Panc1 (cell line): ENCODE measurements at regions not wholly inside any gene's neighbourhood (a gene's known extent, or its start where the extent isn't known, plus 50 kb on each side); places are given as distances from the start of the nearest gene placed in this dataset.
"Not testable (repeated sequence)": the region's sequence is repeated elsewhere in the genome, so short reads cannot be mapped to it uniquely, and the experiment has no call there.

Experiments used
- ATAC-seq: fragments of 200-7000 bp; cut with Tn5 transposase; 2 replicates; pipeline ENCODE4 v1.9.1; 2020; ENCODE audit warnings: mild to moderate bottlenecking, moderate library complexity
- BruUV-seq: library from RNA; stranded (reverse); fragments of 400-500 nt; replicated peaks from 2 replicates; lab custom pipeline; 2021; lab: Mats Ljungman, UMichigan
- CTCF ChIA-PET: fragments of 300-600 bp; sonication (Branson Sonifier 250); formaldehyde crosslinking; loops from one replicate; lab custom pipeline; 2022; ENCODE audit warnings: antibody characterized with exemption; lab: Charles Lee
- POLR2A ChIA-PET: fragments of 300-600 bp; sonication (Branson Sonifier 250); formaldehyde crosslinking; loops from one replicate; lab custom pipeline; 2022; ENCODE audit warnings: antibody characterized with exemption; lab: Charles Lee
- DNase-seq: peaks from one replicate; pipeline ENCODE4 v3.0.0-alpha.2; 2010; ENCODE audit warnings: low read depth, low spot score
- H3K27ac ChIP-seq: 2 replicates; pipeline ENCODE4 v1.5.1; 2011; ENCODE audit warnings: mild to moderate bottlenecking, low read length, inconsistent platforms
- H3K27me3 ChIP-seq: fragments of 200-500 bp; sonication (Bioruptor generic); 2 replicates; pipeline ENCODE4 v1.6.0; 2014; ENCODE audit warnings: low read length, inconsistent platforms; ENCODE audit not compliant: control insufficient read depth, insufficient read depth
- H3K36me3 ChIP-seq: fragments of 200-500 bp; sonication (Bioruptor generic); 2 replicates; pipeline ENCODE4 v1.5.1; 2014; ENCODE audit warnings: inconsistent platforms, mild to moderate bottlenecking, low read length, moderate library complexity; ENCODE audit not compliant: control insufficient read depth, insufficient read depth
- H3K4me1 ChIP-seq: 2 replicates; pipeline ENCODE4 v1.5.1; 2011; ENCODE audit warnings: inconsistent platforms, mild to moderate bottlenecking, low read length, moderate library complexity; ENCODE audit not compliant: control insufficient read depth, insufficient read depth
- H3K4me3 ChIP-seq, 2 experiments: 2 replicates each; pipeline ENCODE4 v1.5.1; 2011 to 2012; ENCODE audit warnings: low read depth in 2 of 2, low read length in 2 of 2, mild to moderate bottlenecking in 2 of 2, inconsistent platforms in 1 of 2, moderate library complexity in 1 of 2
- H3K9me3 ChIP-seq: fragments of 200-500 bp; sonication (Bioruptor generic); 2 replicates; pipeline ENCODE4 v1.5.1; 2014; ENCODE audit warnings: low read depth, mild to moderate bottlenecking, inconsistent platforms, low read length, moderate library complexity; ENCODE audit not compliant: control insufficient read depth, insufficient read depth
- CTCF ChIP-seq: fragments of 450-650 bp; IDR thresholded peaks from 2 replicates; pipeline ENCODE4 v1.5.1; 2017; ENCODE audit warnings: mild to moderate bottlenecking
- POLR2AphosphoS5 ChIP-seq: IDR thresholded peaks from 2 replicates; pipeline ENCODE4 v1.6.1; 2012; ENCODE audit warnings: mild to moderate bottlenecking, low read depth, low read length, moderate library complexity
- SIN3A ChIP-seq: IDR thresholded peaks from 2 replicates; pipeline ENCODE4 v1.6.1; 2012; ENCODE audit warnings: low read depth, mild to moderate bottlenecking, low read length, moderate library complexity, borderline replicate concordance; ENCODE audit not compliant: insufficient read depth
- TCF7L2 ChIP-seq: IDR thresholded peaks from 2 replicates; pipeline ENCODE4 v1.6.1; 2011; ENCODE audit warnings: mild to moderate bottlenecking, low read depth, low read length, inconsistent platforms
- in situ Hi-C: cut with HindIII; loops from 2 replicates; pipeline ENCODE4 v1.10.0; 2016; ENCODE audit warnings: low sequenced_read_pairs, low pct_unique_long_range_greater_than_20kb
- intact Hi-C: fragments of 100-400 bp; cut with micrococcal nuclease; formaldehyde crosslinking; loops from one replicate; pipeline ENCODE4 v1.10.0; 2022; ENCODE audit not compliant: unreplicated experiment
- TF ChIP-seq, protein P1 (sequence below), 2 experiments: IDR thresholded peaks; 2 replicates each; pipeline ENCODE4 v1.6.1; 2011 to 2012; ENCODE audit warnings: low read depth in 2 of 2, control low read depth in 1 of 2, low read length in 1 of 2, mild to moderate bottlenecking in 1 of 2, moderate library complexity in 1 of 2; ENCODE audit not compliant: insufficient read depth in 1 of 2

- ChIA-PET POLR2A (no interaction called here), CTCF (no interaction called here)
- no peak overlapping the region for H3K4me3 ChIP-seq
- no peaks in the 10 kb centered on the region for H3K9me3 ChIP-seq
- TF ChIP-seq TCF7L2 (no peak), SIN3A (no peak), POLR2AphosphoS5 (no peak)
- TF ChIP-seq, protein P1, sequence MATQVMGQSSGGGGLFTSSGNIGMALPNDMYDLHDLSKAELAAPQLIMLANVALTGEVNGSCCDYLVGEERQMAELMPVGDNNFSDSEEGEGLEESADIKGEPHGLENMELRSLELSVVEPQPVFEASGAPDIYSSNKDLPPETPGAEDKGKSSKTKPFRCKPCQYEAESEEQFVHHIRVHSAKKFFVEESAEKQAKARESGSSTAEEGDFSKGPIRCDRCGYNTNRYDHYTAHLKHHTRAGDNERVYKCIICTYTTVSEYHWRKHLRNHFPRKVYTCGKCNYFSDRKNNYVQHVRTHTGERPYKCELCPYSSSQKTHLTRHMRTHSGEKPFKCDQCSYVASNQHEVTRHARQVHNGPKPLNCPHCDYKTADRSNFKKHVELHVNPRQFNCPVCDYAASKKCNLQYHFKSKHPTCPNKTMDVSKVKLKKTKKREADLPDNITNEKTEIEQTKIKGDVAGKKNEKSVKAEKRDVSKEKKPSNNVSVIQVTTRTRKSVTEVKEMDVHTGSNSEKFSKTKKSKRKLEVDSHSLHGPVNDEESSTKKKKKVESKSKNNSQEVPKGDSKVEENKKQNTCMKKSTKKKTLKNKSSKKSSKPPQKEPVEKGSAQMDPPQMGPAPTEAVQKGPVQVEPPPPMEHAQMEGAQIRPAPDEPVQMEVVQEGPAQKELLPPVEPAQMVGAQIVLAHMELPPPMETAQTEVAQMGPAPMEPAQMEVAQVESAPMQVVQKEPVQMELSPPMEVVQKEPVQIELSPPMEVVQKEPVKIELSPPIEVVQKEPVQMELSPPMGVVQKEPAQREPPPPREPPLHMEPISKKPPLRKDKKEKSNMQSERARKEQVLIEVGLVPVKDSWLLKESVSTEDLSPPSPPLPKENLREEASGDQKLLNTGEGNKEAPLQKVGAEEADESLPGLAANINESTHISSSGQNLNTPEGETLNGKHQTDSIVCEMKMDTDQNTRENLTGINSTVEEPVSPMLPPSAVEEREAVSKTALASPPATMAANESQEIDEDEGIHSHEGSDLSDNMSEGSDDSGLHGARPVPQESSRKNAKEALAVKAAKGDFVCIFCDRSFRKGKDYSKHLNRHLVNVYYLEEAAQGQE (IDR thresholded peaks at IDR 0.05; ENCODE audit: insufficient read depth in 1 of 2, low read depth in 2 of 2, low read length in 1 of 2) = no peak
- intact Hi-C loops = no loop called here
- BruUV-seq = no TSS peak
- in situ Hi-C loops = no loop called here
- no peak overlapping the region for H3K27ac ChIP-seq
- H3K36me3 ChIP-seq = no peaks in the 10 kb centered on the region
- DNase-seq = no peak
- ATAC-seq = no peak
- H3K27me3 ChIP-seq = no peaks in the 10 kb centered on the region
- no peaks in the 10 kb centered on the region for H3K4me1 ChIP-seq
Observed at GRCh38 chr13:63840551-63841421, 2425.1 kb upstream of the PCDH20 start.

DNA sequence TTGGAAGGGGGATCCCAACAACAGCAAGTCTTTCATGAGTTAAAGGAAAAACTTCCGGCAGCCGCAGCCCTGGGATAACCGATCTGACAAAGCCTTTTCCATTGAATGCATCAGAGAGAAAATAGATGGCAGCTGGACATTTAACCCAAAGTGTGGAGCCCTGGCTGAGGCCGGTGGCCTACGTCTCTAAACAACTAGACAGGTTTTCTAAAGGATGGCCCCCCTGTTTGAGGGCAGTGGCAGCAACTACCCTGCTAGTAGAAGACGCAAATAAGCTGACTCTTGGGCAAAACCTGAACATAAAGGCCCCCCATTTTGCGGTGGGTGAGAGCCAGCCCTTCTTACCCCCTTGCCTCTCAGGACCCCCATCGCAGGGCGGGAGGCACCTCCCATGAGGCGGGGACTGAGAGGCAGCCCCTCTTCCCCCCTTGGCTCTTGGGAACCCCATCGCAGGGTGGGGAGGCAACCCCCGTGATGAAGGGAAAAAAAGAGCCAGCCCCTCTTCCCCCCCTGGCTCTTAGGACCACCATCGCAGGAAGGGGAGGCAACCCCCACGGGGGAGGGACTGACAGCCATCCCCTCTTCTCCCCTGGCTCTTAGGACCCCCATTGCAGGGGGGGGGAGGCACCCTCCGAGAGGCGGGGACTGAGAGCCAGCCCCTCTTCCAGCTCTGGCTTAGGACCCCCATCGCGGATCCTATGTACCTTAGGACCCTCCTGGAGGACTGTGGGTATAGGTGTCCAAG lies 2422.9 kb upstream of the PCDH20 start:
- TF ChIP-seq POLR2AphosphoS5 = no peak
- TF ChIP-seq, protein P1 (IDR thresholded peaks at IDR 0.05; ENCODE audit: insufficient read depth in 1 of 2, low read depth in 2 of 2, low read length in 1 of 2) = no peak
- TF ChIP-seq TCF7L2 = no peak
- no peak for TF ChIP-seq SIN3A
- no peak for TF ChIP-seq CTCF
- no peaks in the 10 kb centered on the region for H3K27me3 ChIP-seq
- no peak for DNase-seq
- BruUV-seq = no TSS peak
- intact Hi-C loops (no loop called here), in situ Hi-C loops (no loop called here)
- no peak overlapping the region for H3K27ac ChIP-seq
- CTCF ChIA-PET = no interaction called here
- H3K36me3 ChIP-seq = no peaks in the 10 kb centered on the region
- H3K4me1 ChIP-seq = no peaks in the 10 kb centered on the region
- POLR2A ChIA-PET = no interaction called here
- ATAC-seq = no peak
- H3K9me3 ChIP-seq = no peaks in the 10 kb centered on the region
- no peak overlapping the region for H3K4me3 ChIP-seq

DNA sequence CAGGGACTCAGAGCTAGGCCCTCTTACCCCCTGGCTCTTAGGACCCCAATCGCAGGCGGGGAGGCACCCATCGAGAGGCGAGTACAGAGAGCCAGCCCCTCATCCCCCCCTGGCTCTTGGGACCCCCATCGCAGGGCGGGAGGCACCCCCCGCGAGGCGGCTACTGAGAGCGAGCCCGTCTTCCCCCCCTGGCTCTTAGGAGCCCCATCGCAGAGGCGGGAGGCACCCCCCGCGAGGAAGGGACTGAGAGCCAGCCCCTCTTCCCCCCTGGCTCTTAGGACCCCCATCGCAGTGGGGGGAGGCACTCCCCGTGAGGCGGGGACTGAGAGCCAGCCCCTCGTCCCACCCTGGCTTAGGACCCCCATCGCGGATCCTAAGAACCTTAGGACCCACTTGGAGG lies 2422.1 kb upstream of the PCDH20 start:
- H3K4me3 ChIP-seq, intact Hi-C loops, BruUV-seq, in situ Hi-C loops, H3K27me3 ChIP-seq, H3K36me3 ChIP-seq, POLR2A ChIA-PET, CTCF ChIA-PET, ATAC-seq, H3K9me3 ChIP-seq, DNase-seq, H3K4me1 ChIP-seq, H3K27ac ChIP-seq: not testable (repeated sequence)

- DNase-seq, POLR2A ChIA-PET, H3K4me3 ChIP-seq, H3K27me3 ChIP-seq, CTCF ChIA-PET, H3K4me1 ChIP-seq, BruUV-seq, H3K9me3 ChIP-seq, in situ Hi-C loops, H3K36me3 ChIP-seq, intact Hi-C loops, H3K27ac ChIP-seq: not testable (repeated sequence)
- peak; percentile 73 for ATAC-seq
Observed at GRCh38 chr13:63829609-63830008, 2414.0 kb upstream of the PCDH20 start.
